ENCODE measurements at regions not wholly inside any gene's neighbourhood (a gene's known extent, or its start where the extent isn't known, plus 50 kb on each side); places are given as distances from the start of the nearest gene placed in this dataset.

GRCh38 chr11:92425127-92425526 lies 200.5 kb downstream of the FAT3 start:
- WGBS (ENCODE audit: extremely low coverage, insufficient read length, low lambda C conversion rate), result no CpG with 5 or more reads among the region's 6 CpGs
- peaks cover 14 to 40% (median 32%) of the 10 kb centered on the region in 3 experiments for H3K36me3 Mint-ChIP-seq (ENCODE audit: insufficient read depth in 1 of 3, low read depth in 3 of 3)

More at GRCh38 chr11:92425127-92425526, 200.5 kb downstream of the FAT3 start:
- Histone ChIP-seq H2BK15ac (ENCODE audit: low read depth, low read length) (no peak overlapping the region), H2BK20ac (ENCODE audit: low read depth, low read length, poor library complexity, severe bottlenecking) (no peak overlapping the region), H4K5ac (ENCODE audit: insufficient read length, low read depth, low read length) (no peak overlapping the region), H4K20me1 (ENCODE audit: control insufficient read depth, insufficient read depth, insufficient read length) (no peaks in the 10 kb centered on the region), H3K4me2 (ENCODE audit: insufficient read depth, insufficient read length, low read length) (no peak overlapping the region), H3K56ac (ENCODE audit: insufficient read length, low read depth, low read length) (no peak overlapping the region), H3K79me1 (ENCODE audit: insufficient read depth, low read depth, low read length, poor library complexity, severe bottlenecking) (peaks cover 4% of the 10 kb centered on the region), H3K27me3 (ENCODE audit: insufficient read depth, low read length) (no peaks in the 10 kb centered on the region), H3K79me2 (ENCODE audit: insufficient read depth, low read length) (peaks cover 8% of the 10 kb centered on the region; the same call in 1 of the 2 replicates), H3K18ac (ENCODE audit: insufficient read length, low read depth, low read length) (no peak overlapping the region), H2BK5ac (ENCODE audit: insufficient read length, low read length) (no peak overlapping the region), H3K14ac (ENCODE audit: insufficient read depth, low read length) (no peak overlapping the region), H2AFZ (ENCODE audit: low read length) (no peak overlapping the region), H3T11ph (ENCODE audit: low read length) (no peak overlapping the region), H3K9ac (ENCODE audit: extremely low read depth, insufficient read length, low read length) (no peak overlapping the region), H3K9me3 (ENCODE audit: control insufficient read depth, low read depth, low read length) (no peaks in the 10 kb centered on the region), H3K23ac (ENCODE audit: insufficient read length, low read depth, low read length) (no peak overlapping the region), H2BK120ac (ENCODE audit: low read depth, low read length, poor library complexity, severe bottlenecking) (no peak overlapping the region), H4K91ac (ENCODE audit: insufficient read length, low read depth, low read length) (no peak overlapping the region), H3K27ac (ENCODE audit: insufficient read length, low read depth, low read length) (no peak overlapping the region), H4K8ac (replicated peaks; ENCODE audit: insufficient read length, low read depth, low read length) (no peak overlapping the region), H2AK5ac (ENCODE audit: insufficient read length, low read length) (no peak overlapping the region), H3K23me2 (ENCODE audit: insufficient read length, low read depth, low read length, poor library complexity, severe bottlenecking) (no peaks in the 10 kb centered on the region), H2BK12ac (ENCODE audit: insufficient read length, low read depth, low read length) (no peak overlapping the region), H3K4me1 (ENCODE audit: insufficient read depth, low read length) (no peaks in the 10 kb centered on the region), H3K4ac (ENCODE audit: low read depth, low read length) (no peak overlapping the region)
- Mint-ChIP-seq H3K27ac (no peak overlapping the region), H3K4me3 (no peak overlapping the region), H3K4me1 (peaks cover 0 to 8% of the 10 kb centered on the region in 2 experiments; a peak in 3 of 4 replicates), H3K9me3 (peaks cover 27 to 42% of the 10 kb centered on the region in 2 experiments), H3K27me3 (ENCODE audit: low read depth) (no peaks in the 10 kb centered on the region)
- TF ChIP-seq CTCF (conservative IDR thresholded peaks at IDR 0.05), result no peak
- DNase-seq, result no peak
